ENCODE measurements at regions not wholly inside any gene's neighbourhood (a gene's known extent, or its start where the extent isn't known, plus 50 kb on each side); places are given as distances from the start of the nearest gene placed in this dataset.

GRCh38 chr12:28974166-28974565 lies 174.9 kb upstream of the FAR2 start:
- Histone ChIP-seq H3K27ac (ENCODE audit: low read length) (no peak overlapping the region), H3K4me2 (ENCODE audit: insufficient read depth, low read length) (no peak overlapping the region), H3K4me3 (ENCODE audit: low read depth in 1 of 2, low read length in 2 of 2) (no peak overlapping the region), H3K27me3 (ENCODE audit: insufficient read depth, low read length, poor library complexity) (peaks cover 4% of the 10 kb centered on the region), H3K4me1 (ENCODE audit: insufficient read depth, low read length) (no peaks in the 10 kb centered on the region), H3K9ac (ENCODE audit: low read depth, low read length) (no peak overlapping the region), H3K36me3 (ENCODE audit: insufficient read depth, low read length) (no peaks in the 10 kb centered on the region), H3K9me3 (ENCODE audit: insufficient read depth, low read length, severe bottlenecking) (no peaks in the 10 kb centered on the region), H4K20me1 (ENCODE audit: insufficient read depth, low read length) (no peaks in the 10 kb centered on the region), H2AFZ (ENCODE audit: low read depth, low read length) (no peak overlapping the region), H3K79me2 (ENCODE audit: insufficient read depth, low read length) (no peaks in the 10 kb centered on the region)
- DNase-seq: no peak
- ATAC-seq (ENCODE audit: insufficient read depth, low read depth): no peak
- TF ChIP-seq EZH2 (IDR thresholded peaks at IDR 0.05; ENCODE audit: borderline replicate concordance, low read depth, low read length, severe bottlenecking): no peak
- no peak for TF ChIP-seq CTCF (IDR thresholded peaks at IDR 0.05; ENCODE audit: borderline replicate concordance, extremely low read depth, low read length, poor library complexity, severe bottlenecking)

GRCh38 chr12:28974883-28975282 lies 174.2 kb upstream of the FAR2 start:
- Histone ChIP-seq H3K9ac (ENCODE audit: low read depth, low read length) (no peak overlapping the region), H3K4me3 (ENCODE audit: low read depth in 1 of 2, low read length in 2 of 2) (no peak overlapping the region), H2AFZ (ENCODE audit: low read depth, low read length) (no peak overlapping the region), H3K27me3 (ENCODE audit: insufficient read depth, low read length, poor library complexity) (peaks cover 4% of the 10 kb centered on the region), H3K27ac (ENCODE audit: low read length) (no peak overlapping the region), H3K36me3 (ENCODE audit: insufficient read depth, low read length) (no peaks in the 10 kb centered on the region), H4K20me1 (ENCODE audit: insufficient read depth, low read length) (no peaks in the 10 kb centered on the region), H3K4me1 (ENCODE audit: insufficient read depth, low read length) (no peaks in the 10 kb centered on the region), H3K79me2 (ENCODE audit: insufficient read depth, low read length) (no peaks in the 10 kb centered on the region), H3K9me3 (ENCODE audit: insufficient read depth, low read length, severe bottlenecking) (no peaks in the 10 kb centered on the region), H3K4me2 (ENCODE audit: insufficient read depth, low read length) (no peak overlapping the region)
- ATAC-seq (ENCODE audit: insufficient read depth, low read depth) (no peak), DNase-seq (no peak)
- TF ChIP-seq CTCF (IDR thresholded peaks at IDR 0.05; ENCODE audit: borderline replicate concordance, extremely low read depth, low read length, poor library complexity, severe bottlenecking) (no peak), EZH2 (IDR thresholded peaks at IDR 0.05; ENCODE audit: borderline replicate concordance, low read depth, low read length, severe bottlenecking) (no peak)

- H3K79me2 ChIP-seq (ENCODE audit: insufficient read depth, low read length): no peaks in the 10 kb centered on the region
- no peaks in the 10 kb centered on the region for H3K36me3 ChIP-seq (ENCODE audit: insufficient read depth, low read length)
- H3K4me1 ChIP-seq (ENCODE audit: insufficient read depth, low read length): no peaks in the 10 kb centered on the region
- no peak overlapping the region for H3K4me2 ChIP-seq (ENCODE audit: insufficient read depth, low read length)
- ATAC-seq (ENCODE audit: insufficient read depth, low read depth) (no peak), DNase-seq (no peak)
- no peak overlapping the region for H3K4me3 ChIP-seq (ENCODE audit: low read depth in 1 of 2, low read length in 2 of 2)
- peaks cover 4% of the 10 kb centered on the region for H3K27me3 ChIP-seq (ENCODE audit: insufficient read depth, low read length, poor library complexity)
- no peak overlapping the region for H2AFZ ChIP-seq (ENCODE audit: low read depth, low read length)
- H3K9me3 ChIP-seq (ENCODE audit: insufficient read depth, low read length, severe bottlenecking): no peaks in the 10 kb centered on the region
- no peak overlapping the region for H3K27ac ChIP-seq (ENCODE audit: low read length)
- no peaks in the 10 kb centered on the region for H4K20me1 ChIP-seq (ENCODE audit: insufficient read depth, low read length)
- H3K9ac ChIP-seq (ENCODE audit: low read depth, low read length): no peak overlapping the region
- no peak for TF ChIP-seq CTCF (IDR thresholded peaks at IDR 0.05; ENCODE audit: borderline replicate concordance, extremely low read depth, low read length, poor library complexity, severe bottlenecking)
- TF ChIP-seq EZH2 (IDR thresholded peaks at IDR 0.05; ENCODE audit: borderline replicate concordance, low read depth, low read length, severe bottlenecking): no peak
Observed at GRCh38 chr12:28975564-28976340, 173.3 kb upstream of the FAR2 start.
